Adrenal gland (tissue), 9 donors: ENCODE measurements at regions not wholly inside any gene's neighbourhood (a gene's known extent, or its start where the extent isn't known, plus 50 kb on each side); places are given as distances from the start of the nearest gene placed in this dataset.

Experiments used
- DNase-seq, 7 donors: peaks; one replicate each; pipeline ENCODE4 v3.0.0-alpha.2; 2019 to 2020
- H3K27ac ChIP-seq, 5 donors: fragments of 200-600 bp; sonication (generic) in 4 of 5; 1 replicate in 3 of 5; 2 replicates in 2 of 5; pipeline versions ENCODE4 v1.5.1 to v1.8.0; 2016 to 2020; ENCODE audit warnings: mild to moderate bottlenecking in 1 of 5
- H3K27me3 ChIP-seq: fragments of 200-600 bp; 2 replicates; pipeline ENCODE4 v1.8.0; 2021
- H3K36me3 ChIP-seq, 2 donors: fragments of 200-600 bp; replicated peaks in 1 of 2; 1 replicate in 1 of 2; 2 replicates in 1 of 2; pipeline versions ENCODE4 v1.5.1 to v1.8.0; 2018 to 2022
- H3K4me1 ChIP-seq, 2 donors: fragments of 200-600 bp; replicated peaks in 1 of 2; 1 replicate in 1 of 2; 2 replicates in 1 of 2; pipeline versions ENCODE4 v1.5.1 to v1.8.0; 2018 to 2021
- H3K4me3 ChIP-seq, 4 donors: fragments of 200-600 bp; sonication (generic) in 3 of 4; one replicate each; pipeline ENCODE4 v1.5.1; 2016 to 2018
- H3K9me3 ChIP-seq, 3 donors: fragments of 200-600 bp; sonication (generic) in 1 of 3; replicated peaks in 1 of 3; 1 replicate in 2 of 3; 2 replicates in 1 of 3; pipeline versions ENCODE4 v1.5.1 to v1.8.0; 2016 to 2021
- CTCF ChIP-seq, 6 experiments: fragments of 450-650 bp in 4 of 6; fragments of 200-600 bp in 2 of 6; sonication (generic) in 1 of 6; IDR thresholded peaks; 1 replicate in 5 of 6; 2 replicates in 1 of 6; pipeline versions ENCODE4 v1.5.1 to v1.8.0; 2016 to 2021; ENCODE audit warnings: antibody characterized with exemption in 6 of 6, mild to moderate bottlenecking in 2 of 6, moderate library complexity in 1 of 6
- POLR2A ChIP-seq, 2 donors: fragments of 450-650 bp; IDR thresholded peaks; one replicate each; pipeline ENCODE4 v1.6.1; 2017; ENCODE audit warnings: antibody characterized with exemption in 2 of 2, mild to moderate bottlenecking in 2 of 2, moderate library complexity in 1 of 2
- WGBS, 4 donors: extraction: QIAGEN DNeasy Blood & Tissue Kit in 2 of 4; methylation state at CpG; one replicate each; pipeline versions ENCODE4 v1.1.5 to v1.1.7; 2013 to 2017; 5-methylcytosine and 5-hydroxymethylcytosine counted together
- intact Hi-C, 2 donors: fragments of 100-400 bp; cut with DNase I; formaldehyde crosslinking; loops; one replicate each; pipeline versions ENCODE4 v1.14.1 to v1.15.0; 2022 to 2023
- donor health status: healthy with polysubstance abuse.
- donor health status: Bipolar disorder and iron deficiency.
- donor health status: DM: yes; HTN: yes; CAD: no.
- donor health status: DM: no; HTN: no; CAD: no.
- donor health status: DM: no; HTN: no; CAD: no.

GRCh38 chr18:25469489-25469888 lies 117.5 kb upstream of the ZNF521 start:
- no peaks in the 10 kb centered on the region for H3K27me3 ChIP-seq
- no peaks in the 10 kb centered on the region for H3K36me3 ChIP-seq
- peak overlapping the region in 3 of 5 donors; percentile 8 to 52 (median 19) for H3K27ac ChIP-seq
- WGBS, 4 donors: 54 to 73% (median 63%) methylated on average over 2 of the region's 2 CpGs
- intact Hi-C loops: no loop called here
- no peak for DNase-seq
- no peak overlapping the region for H3K4me3 ChIP-seq
- TF ChIP-seq CTCF (IDR thresholded peaks at IDR 0.05): no peak
- no peak for TF ChIP-seq POLR2A (IDR thresholded peaks at IDR 0.05)
- no peaks in the 10 kb centered on the region for H3K9me3 ChIP-seq
- H3K4me1 ChIP-seq: peaks cover 20% of the 10 kb centered on the region in 2 donors

GRCh38 chr18:25467226-25467987 lies 115.4 kb upstream of the ZNF521 start:
- peak overlapping the region in 1 of 4 donors; percentile 31 for H3K4me3 ChIP-seq
- TF ChIP-seq POLR2A (IDR thresholded peaks at IDR 0.05): peak in 1 of 2 donors; percentile 63
- no peak for TF ChIP-seq CTCF (IDR thresholded peaks at IDR 0.05)
- peaks cover 20% of the 10 kb centered on the region in 2 donors for H3K4me1 ChIP-seq
- no peaks in the 10 kb centered on the region for H3K9me3 ChIP-seq
- intact Hi-C loops: no loop called here
- no peaks in the 10 kb centered on the region for H3K27me3 ChIP-seq
- peak; percentile 88 to 98 (median 96) for DNase-seq
- peak overlapping the region; percentile 50 to 94 (median 85) for H3K27ac ChIP-seq
- H3K36me3 ChIP-seq: no peaks in the 10 kb centered on the region
- 29 to 51% (median 41%) methylated on average over 5 to 6 of the region's 6 CpGs for WGBS, 4 donors

- WGBS, 4 donors: 88 to 97% (median 93%) methylated on average over 14 to 15 of the region's 15 CpGs
- no peak overlapping the region for H3K27ac ChIP-seq
- no peak for DNase-seq
- H3K4me1 ChIP-seq: peaks cover 18 to 20% of the 10 kb centered on the region in 2 donors
- no peaks in the 10 kb centered on the region for H3K27me3 ChIP-seq
- no peaks in the 10 kb centered on the region for H3K9me3 ChIP-seq
- H3K4me3 ChIP-seq: no peak overlapping the region
- TF ChIP-seq POLR2A (IDR thresholded peaks at IDR 0.05): no peak
- no peak for TF ChIP-seq CTCF (IDR thresholded peaks at IDR 0.05)
- no peaks in the 10 kb centered on the region for H3K36me3 ChIP-seq
- intact Hi-C loops: no loop called here
Measured at GRCh38 chr18:25465152-25465732, 113.3 kb upstream of the ZNF521 start.

- Histone ChIP-seq H3K4me1 (peaks cover 7 to 13% of the 10 kb centered on the region in 2 donors), H3K36me3 (no peaks in the 10 kb centered on the region), H3K27ac (no peak overlapping the region), H3K27me3 (no peaks in the 10 kb centered on the region), H3K9me3 (no peaks in the 10 kb centered on the region), H3K4me3 (no peak overlapping the region)
- DNase-seq: no peak
- TF ChIP-seq CTCF (IDR thresholded peaks at IDR 0.05): no peak
- no peak for TF ChIP-seq POLR2A (IDR thresholded peaks at IDR 0.05)
- intact Hi-C loops: no loop called here
Measured at GRCh38 chr18:25464227-25464626, 112.3 kb upstream of the ZNF521 start.
